ENCODE measurements at regions not wholly inside any gene's neighbourhood (a gene's known extent, or its start where the extent isn't known, plus 50 kb on each side); places are given as distances from the start of the nearest gene placed in this dataset.

DNA sequence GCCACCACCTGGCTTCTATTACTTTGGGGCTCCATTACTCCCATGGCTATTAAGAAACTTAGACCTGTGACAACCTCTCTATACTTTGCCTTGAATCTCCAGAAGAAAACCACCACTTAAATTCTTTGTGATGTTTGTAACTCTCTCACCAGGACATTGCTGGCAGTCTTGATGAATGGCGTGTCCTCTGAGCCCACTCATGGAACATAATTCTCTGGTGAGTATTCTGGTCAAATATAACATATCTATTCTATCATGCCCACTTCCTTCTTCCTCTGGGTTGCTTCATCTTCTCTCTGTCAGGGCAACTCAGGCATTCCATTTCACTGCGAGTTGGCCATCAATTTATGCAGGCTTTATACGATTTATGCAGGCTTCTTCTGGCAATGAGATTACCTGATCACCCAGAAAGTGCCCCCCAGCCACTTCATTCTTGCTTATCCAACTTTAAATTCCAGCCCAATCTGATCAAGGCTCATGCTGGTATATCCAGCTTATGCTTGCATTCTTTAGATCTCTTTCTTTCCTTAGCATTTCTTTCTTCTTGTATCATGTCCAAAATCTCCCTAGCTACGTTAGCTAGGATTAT is 112.0 kb upstream of the CHRM3 start:
- Histone ChIP-seq H3K4me3 (ENCODE audit: low read length) (no peak overlapping the region), H3K4me1 (ENCODE audit: low read length) (no peaks in the 10 kb centered on the region), H3K9me3 (replicated peaks; ENCODE audit: insufficient read depth, low read length) (no peaks in the 10 kb centered on the region), H3K9ac (ENCODE audit: low read length) (no peak overlapping the region), H3K79me2 (ENCODE audit: low read length) (no peaks in the 10 kb centered on the region), H3K36me3 (replicated peaks; ENCODE audit: insufficient read depth, low read length) (no peaks in the 10 kb centered on the region), H3F3A (ENCODE audit: insufficient read depth, low read length) (no peaks in the 10 kb centered on the region), H3K9me2 (replicated peaks; ENCODE audit: insufficient read depth, low read length) (no peaks in the 10 kb centered on the region), H3K4me2 (ENCODE audit: low read depth, low read length) (no peak overlapping the region), H2AFZ (ENCODE audit: low read length) (no peak overlapping the region), H3K27ac (ENCODE audit: low read length) (no peak overlapping the region), H4K20me1 (ENCODE audit: insufficient read depth, low read length) (no peaks in the 10 kb centered on the region), H3K27me3 (replicated peaks; ENCODE audit: insufficient read depth, low read length) (no peaks in the 10 kb centered on the region)
- no peak for DNase-seq
- TF ChIP-seq EZH2phosphoT487 (IDR thresholded peaks at IDR 0.05; ENCODE audit: low read length) (no peak), EZH2 (optimal IDR thresholded peaks at IDR 0.05; ENCODE audit: low read depth, low read length) (no peak)
- TF ChIP-seq, protein P1, sequence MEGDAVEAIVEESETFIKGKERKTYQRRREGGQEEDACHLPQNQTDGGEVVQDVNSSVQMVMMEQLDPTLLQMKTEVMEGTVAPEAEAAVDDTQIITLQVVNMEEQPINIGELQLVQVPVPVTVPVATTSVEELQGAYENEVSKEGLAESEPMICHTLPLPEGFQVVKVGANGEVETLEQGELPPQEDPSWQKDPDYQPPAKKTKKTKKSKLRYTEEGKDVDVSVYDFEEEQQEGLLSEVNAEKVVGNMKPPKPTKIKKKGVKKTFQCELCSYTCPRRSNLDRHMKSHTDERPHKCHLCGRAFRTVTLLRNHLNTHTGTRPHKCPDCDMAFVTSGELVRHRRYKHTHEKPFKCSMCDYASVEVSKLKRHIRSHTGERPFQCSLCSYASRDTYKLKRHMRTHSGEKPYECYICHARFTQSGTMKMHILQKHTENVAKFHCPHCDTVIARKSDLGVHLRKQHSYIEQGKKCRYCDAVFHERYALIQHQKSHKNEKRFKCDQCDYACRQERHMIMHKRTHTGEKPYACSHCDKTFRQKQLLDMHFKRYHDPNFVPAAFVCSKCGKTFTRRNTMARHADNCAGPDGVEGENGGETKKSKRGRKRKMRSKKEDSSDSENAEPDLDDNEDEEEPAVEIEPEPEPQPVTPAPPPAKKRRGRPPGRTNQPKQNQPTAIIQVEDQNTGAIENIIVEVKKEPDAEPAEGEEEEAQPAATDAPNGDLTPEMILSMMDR (IDR thresholded peaks at IDR 0.05; ENCODE audit: low read length) = no peak

DNA sequence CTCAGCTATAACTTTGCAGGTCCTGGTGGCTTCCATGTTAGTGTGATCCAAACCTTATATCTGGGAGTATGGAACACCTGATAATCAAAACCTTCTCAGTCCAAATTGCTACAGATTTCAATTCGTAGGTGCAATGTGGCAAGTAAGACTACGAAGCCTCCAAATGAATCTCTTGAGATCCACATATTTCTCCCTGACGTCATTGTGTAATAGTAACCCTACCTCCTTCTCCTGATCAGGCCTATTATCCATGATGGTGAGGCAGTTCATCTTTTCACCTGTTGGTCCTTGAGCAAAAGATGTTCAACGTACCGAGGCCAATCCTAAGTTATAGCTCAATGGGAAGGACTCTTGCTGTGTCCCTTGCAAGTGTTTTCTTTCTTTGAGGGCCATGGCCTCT is 115.9 kb upstream of the CHRM3 start:
- Histone ChIP-seq H3K9me2 (replicated peaks; ENCODE audit: insufficient read depth, low read length) (no peaks in the 10 kb centered on the region), H3K9ac (ENCODE audit: low read length) (no peak overlapping the region), H3K27ac (ENCODE audit: low read length) (no peak overlapping the region), H3K79me2 (ENCODE audit: low read length) (no peaks in the 10 kb centered on the region), H3F3A (ENCODE audit: insufficient read depth, low read length) (no peaks in the 10 kb centered on the region), H3K9me3 (replicated peaks; ENCODE audit: insufficient read depth, low read length) (no peaks in the 10 kb centered on the region), H3K4me3 (ENCODE audit: low read length) (no peak overlapping the region), H2AFZ (ENCODE audit: low read length) (no peak overlapping the region), H4K20me1 (ENCODE audit: insufficient read depth, low read length) (no peaks in the 10 kb centered on the region), H3K4me2 (ENCODE audit: low read depth, low read length) (no peak overlapping the region), H3K27me3 (replicated peaks; ENCODE audit: insufficient read depth, low read length) (no peaks in the 10 kb centered on the region), H3K4me1 (ENCODE audit: low read length) (no peaks in the 10 kb centered on the region), H3K36me3 (replicated peaks; ENCODE audit: insufficient read depth, low read length) (no peaks in the 10 kb centered on the region)
- DNase-seq = no peak
- TF ChIP-seq, protein P1 (IDR thresholded peaks at IDR 0.05; ENCODE audit: low read length) = no peak
- TF ChIP-seq EZH2phosphoT487 (IDR thresholded peaks at IDR 0.05; ENCODE audit: low read length) (no peak), EZH2 (optimal IDR thresholded peaks at IDR 0.05; ENCODE audit: low read depth, low read length) (no peak)

DNA sequence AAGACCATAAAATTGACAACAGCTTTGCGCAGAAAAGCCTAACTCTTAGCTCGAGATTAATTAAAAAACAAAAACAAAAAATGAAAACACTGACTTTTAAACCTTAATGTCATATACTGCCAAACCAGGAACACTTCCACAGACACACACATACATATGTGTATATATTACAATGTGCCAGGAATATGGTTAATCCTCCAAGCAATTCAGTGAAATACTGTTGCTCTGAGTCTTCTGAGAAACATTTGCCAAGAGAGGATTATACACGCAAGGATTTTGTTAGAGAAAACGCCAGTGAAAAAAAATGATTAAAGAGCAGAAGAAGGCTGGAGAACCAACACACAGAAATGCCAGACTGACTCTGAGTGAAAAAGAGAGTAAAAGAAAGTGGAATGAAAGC is 116.7 kb upstream of the CHRM3 start:
- no peaks in the 10 kb centered on the region for H3K36me3 ChIP-seq (replicated peaks; ENCODE audit: insufficient read depth, low read length)
- no peaks in the 10 kb centered on the region for H3K27me3 ChIP-seq (replicated peaks; ENCODE audit: insufficient read depth, low read length)
- no peaks in the 10 kb centered on the region for H3K4me1 ChIP-seq (ENCODE audit: low read length)
- no peaks in the 10 kb centered on the region for H3K9me3 ChIP-seq (replicated peaks; ENCODE audit: insufficient read depth, low read length)
- H4K20me1 ChIP-seq (ENCODE audit: insufficient read depth, low read length) = no peaks in the 10 kb centered on the region
- no peaks in the 10 kb centered on the region for H3K79me2 ChIP-seq (ENCODE audit: low read length)
- H3K9me2 ChIP-seq (replicated peaks; ENCODE audit: insufficient read depth, low read length) = no peaks in the 10 kb centered on the region
- H3K4me3 ChIP-seq (ENCODE audit: low read length) = no peak overlapping the region
- H3K9ac ChIP-seq (ENCODE audit: low read length) = no peak overlapping the region
- H2AFZ ChIP-seq (ENCODE audit: low read length) = no peak overlapping the region
- no peak overlapping the region for H3K4me2 ChIP-seq (ENCODE audit: low read depth, low read length)
- no peak for DNase-seq
- H3F3A ChIP-seq (ENCODE audit: insufficient read depth, low read length) = no peaks in the 10 kb centered on the region
- TF ChIP-seq, protein P1 (IDR thresholded peaks at IDR 0.05; ENCODE audit: low read length) = no peak
- TF ChIP-seq EZH2 (optimal IDR thresholded peaks at IDR 0.05; ENCODE audit: low read depth, low read length) (no peak), EZH2phosphoT487 (IDR thresholded peaks at IDR 0.05; ENCODE audit: low read length) (no peak)
- H3K27ac ChIP-seq (ENCODE audit: low read length) = no peak overlapping the region

All from MM.1S (cell line).